DOHH2 (cell line): ENCODE measurements at regions not wholly inside any gene's neighbourhood (a gene's known extent, or its start where the extent isn't known, plus 50 kb on each side); places are given as distances from the start of the nearest gene placed in this dataset.

ENCODE experiments used
- CTCF ChIP-seq: fragments of 200-600 bp; sonication (generic); IDR thresholded peaks from one replicate; pipeline ENCODE4 v1.5.1; 2014; ENCODE audit warnings: antibody characterized with exemption, mild to moderate bottlenecking, low read depth, low read length; ENCODE audit not compliant: poor library complexity, severe bottlenecking
- EZH2phosphoT487 ChIP-seq: fragments of 200-600 bp; sonication (generic); IDR thresholded peaks from 2 replicates; pipeline ENCODE4 v1.6.1; 2017; ENCODE audit warnings: borderline replicate concordance, mild to moderate bottlenecking, antibody characterized with exemption, low read length, moderate library complexity, mixed read lengths

- no peak for TF ChIP-seq CTCF
- no peak for TF ChIP-seq EZH2phosphoT487
These were observed 77.0 kb downstream of the PTPRS start for GRCh38 chr19:5263615-5264014.
